ENCODE measurements at regions not wholly inside any gene's neighbourhood (a gene's known extent, or its start where the extent isn't known, plus 50 kb on each side); places are given as distances from the start of the nearest gene placed in this dataset.

DNA sequence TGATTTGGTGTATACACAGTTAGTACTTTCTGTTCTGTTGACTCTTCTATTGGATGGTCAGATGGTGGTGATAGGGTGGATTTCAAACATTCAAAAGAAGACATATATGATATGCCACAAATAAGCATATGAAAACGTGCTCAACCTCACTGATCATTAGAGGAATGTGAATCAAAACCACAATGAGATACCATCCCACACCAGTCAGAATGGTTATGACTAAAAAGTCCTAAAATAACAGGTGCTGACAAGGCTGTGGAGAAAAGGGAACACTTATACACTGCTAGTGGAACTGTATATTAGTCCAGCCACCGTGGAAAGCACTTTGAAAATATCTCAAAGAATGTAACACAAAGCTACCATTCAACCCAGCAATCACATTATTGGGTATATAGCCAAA lies 425.5 kb downstream of the C12orf50 start:
- Histone ChIP-seq H2AFZ (ENCODE audit: low read depth, low read length) (no peak overlapping the region), H4K20me1 (replicated peaks; ENCODE audit: control insufficient read depth, extremely low read depth, insufficient read depth, low read length) (no peaks in the 10 kb centered on the region), H3K4me2 (ENCODE audit: insufficient read depth, low read length) (no peak overlapping the region), H3K79me2 (ENCODE audit: control insufficient read depth, insufficient read depth, low read length) (no peaks in the 10 kb centered on the region), H3K9me3 (replicated peaks; ENCODE audit: control insufficient read depth, insufficient read depth, low read length) (no peaks in the 10 kb centered on the region), H3K9me1 (replicated peaks; ENCODE audit: control insufficient read depth, extremely low read depth, insufficient read depth, low read length) (no peaks in the 10 kb centered on the region), H3K27me3 (ENCODE audit: control insufficient read depth in 2 of 2, insufficient read depth in 2 of 2, low read length in 2 of 2) (no peaks in the 10 kb centered on the region), H3K4me1 (ENCODE audit: control insufficient read depth, extremely low read depth, insufficient read depth, low read length) (no peaks in the 10 kb centered on the region), H3K9ac (replicated peaks; ENCODE audit: extremely low read depth, insufficient read depth, low read length) (no peak overlapping the region), H3K36me3 (ENCODE audit: control insufficient read depth in 2 of 2, extremely low read depth in 1 of 2, insufficient read depth in 2 of 2, low read length in 2 of 2) (no peaks in the 10 kb centered on the region), H3K27ac (ENCODE audit: insufficient read depth, low read depth, low read length) (no peak overlapping the region), H3K4me3 (replicated peaks in 1 of 3; ENCODE audit: insufficient read depth in 1 of 3, low read depth in 1 of 3, low read length in 3 of 3) (no peak overlapping the region)
- ChIA-PET POLR2A (no interaction called here), CTCF (no interaction called here)
- no peak for FAIRE-seq
- no TSS peak for BruUV-seq (replicated peaks)
- intact Hi-C loops (cut with micrococcal nuclease) = no loop called here
- no peak for TF ChIP-seq MYC (IDR thresholded peaks at IDR 0.05; ENCODE audit: low read depth, low read length)
- TF ChIP-seq POLR2AphosphoS5 (IDR thresholded peaks at IDR 0.05; ENCODE audit: insufficient read depth, low read depth, low read length) = no peak
- no peak for TF ChIP-seq POLR2A (IDR thresholded peaks at IDR 0.05; ENCODE audit: low read depth, low read length)
- TF ChIP-seq, protein P1, sequence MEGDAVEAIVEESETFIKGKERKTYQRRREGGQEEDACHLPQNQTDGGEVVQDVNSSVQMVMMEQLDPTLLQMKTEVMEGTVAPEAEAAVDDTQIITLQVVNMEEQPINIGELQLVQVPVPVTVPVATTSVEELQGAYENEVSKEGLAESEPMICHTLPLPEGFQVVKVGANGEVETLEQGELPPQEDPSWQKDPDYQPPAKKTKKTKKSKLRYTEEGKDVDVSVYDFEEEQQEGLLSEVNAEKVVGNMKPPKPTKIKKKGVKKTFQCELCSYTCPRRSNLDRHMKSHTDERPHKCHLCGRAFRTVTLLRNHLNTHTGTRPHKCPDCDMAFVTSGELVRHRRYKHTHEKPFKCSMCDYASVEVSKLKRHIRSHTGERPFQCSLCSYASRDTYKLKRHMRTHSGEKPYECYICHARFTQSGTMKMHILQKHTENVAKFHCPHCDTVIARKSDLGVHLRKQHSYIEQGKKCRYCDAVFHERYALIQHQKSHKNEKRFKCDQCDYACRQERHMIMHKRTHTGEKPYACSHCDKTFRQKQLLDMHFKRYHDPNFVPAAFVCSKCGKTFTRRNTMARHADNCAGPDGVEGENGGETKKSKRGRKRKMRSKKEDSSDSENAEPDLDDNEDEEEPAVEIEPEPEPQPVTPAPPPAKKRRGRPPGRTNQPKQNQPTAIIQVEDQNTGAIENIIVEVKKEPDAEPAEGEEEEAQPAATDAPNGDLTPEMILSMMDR (IDR thresholded peaks at IDR 0.05; ENCODE audit: extremely low read depth in 1 of 2, insufficient read depth in 1 of 2, low read depth in 1 of 2, low read length in 2 of 2) = no peak
- no peak for TF ChIP-seq JUN (IDR thresholded peaks at IDR 0.05; ENCODE audit: borderline replicate concordance, insufficient read depth, insufficient read length, low read depth)
- no peak for TF ChIP-seq FOS (IDR thresholded peaks at IDR 0.05; ENCODE audit: borderline replicate concordance, insufficient read depth, low read length)
- TF ChIP-seq GATA2 (IDR thresholded peaks at IDR 0.05; ENCODE audit: insufficient read depth, insufficient read length, low read depth, low read length) = no peak
- TF ChIP-seq EZH2 (IDR thresholded peaks at IDR 0.05; ENCODE audit: borderline replicate concordance, low read depth, low read length, severe bottlenecking) = no peak
- TF ChIP-seq, protein P2, sequence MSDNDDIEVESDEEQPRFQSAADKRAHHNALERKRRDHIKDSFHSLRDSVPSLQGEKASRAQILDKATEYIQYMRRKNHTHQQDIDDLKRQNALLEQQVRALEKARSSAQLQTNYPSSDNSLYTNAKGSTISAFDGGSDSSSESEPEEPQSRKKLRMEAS (IDR thresholded peaks at IDR 0.05; ENCODE audit: insufficient read depth, insufficient read length) = no peak
- DNase-seq (ENCODE audit: low read depth, low spot score) = no peak
- dilution Hi-C loops (cut with MboI; ENCODE audit: extremely low pct_ligation_motif_present, low sequenced_read_pairs) = no loop called here

All from endothelial cell of umbilical vein (primary cell).